Tibial artery (tissue), 4 donors: ENCODE measurements at regions not wholly inside any gene's neighbourhood (a gene's known extent, or its start where the extent isn't known, plus 50 kb on each side); places are given as distances from the start of the nearest gene placed in this dataset.

Source experiments
- DNase-seq, 2 donors: peaks; one replicate each; pipeline ENCODE4 v3.0.0-alpha.2; 2019
- H3K27ac ChIP-seq, 2 donors: fragments of 200-600 bp; sonication (generic) in 1 of 2; 1 replicate in 1 of 2; 2 replicates in 1 of 2; pipeline ENCODE4 v1.5.1; 2018 to 2019; ENCODE audit warnings: mild to moderate bottlenecking in 1 of 2
- H3K27me3 ChIP-seq, 2 donors: fragments of 200-600 bp; sonication (generic) in 1 of 2; one replicate each; pipeline versions ENCODE4 v1.5.1 to v1.6.0; 2016 to 2019
- H3K36me3 ChIP-seq, 3 donors: fragments of 200-600 bp; sonication (generic) in 2 of 3; one replicate each; pipeline ENCODE4 v1.5.1; 2016 to 2019; ENCODE audit warnings: mild to moderate bottlenecking in 2 of 3
- H3K4me1 ChIP-seq, 4 donors: fragments of 200-600 bp; sonication (generic) in 2 of 4; 1 replicate in 3 of 4; 2 replicates in 1 of 4; pipeline ENCODE4 v1.5.1; 2016 to 2019
- H3K4me3 ChIP-seq, 2 donors: fragments of 200-600 bp; sonication (generic) in 1 of 2; 1 replicate in 1 of 2; 2 replicates in 1 of 2; pipeline ENCODE4 v1.5.1; 2018 to 2019; ENCODE audit warnings: mild to moderate bottlenecking in 2 of 2
- H3K9me3 ChIP-seq, 3 donors: fragments of 200-600 bp; sonication (generic) in 1 of 3; one replicate each; pipeline ENCODE4 v1.5.1; 2016 to 2019
- intact Hi-C: fragments of 100-400 bp; cut with DNase I; formaldehyde crosslinking; loops from one replicate; pipeline ENCODE4 v1.15.0; 2023; ENCODE audit warnings: low total_unique reads
- TF ChIP-seq, protein P1 (sequence below), 2 experiments: fragments of 200-600 bp in 1 of 2; fragments of 450-650 bp in 1 of 2; IDR thresholded peaks; one replicate each; pipeline ENCODE4 v1.5.1; 2017 to 2019; ENCODE audit warnings: antibody characterized with exemption in 2 of 2, mild to moderate bottlenecking in 1 of 2, moderate library complexity in 1 of 2

DNA sequence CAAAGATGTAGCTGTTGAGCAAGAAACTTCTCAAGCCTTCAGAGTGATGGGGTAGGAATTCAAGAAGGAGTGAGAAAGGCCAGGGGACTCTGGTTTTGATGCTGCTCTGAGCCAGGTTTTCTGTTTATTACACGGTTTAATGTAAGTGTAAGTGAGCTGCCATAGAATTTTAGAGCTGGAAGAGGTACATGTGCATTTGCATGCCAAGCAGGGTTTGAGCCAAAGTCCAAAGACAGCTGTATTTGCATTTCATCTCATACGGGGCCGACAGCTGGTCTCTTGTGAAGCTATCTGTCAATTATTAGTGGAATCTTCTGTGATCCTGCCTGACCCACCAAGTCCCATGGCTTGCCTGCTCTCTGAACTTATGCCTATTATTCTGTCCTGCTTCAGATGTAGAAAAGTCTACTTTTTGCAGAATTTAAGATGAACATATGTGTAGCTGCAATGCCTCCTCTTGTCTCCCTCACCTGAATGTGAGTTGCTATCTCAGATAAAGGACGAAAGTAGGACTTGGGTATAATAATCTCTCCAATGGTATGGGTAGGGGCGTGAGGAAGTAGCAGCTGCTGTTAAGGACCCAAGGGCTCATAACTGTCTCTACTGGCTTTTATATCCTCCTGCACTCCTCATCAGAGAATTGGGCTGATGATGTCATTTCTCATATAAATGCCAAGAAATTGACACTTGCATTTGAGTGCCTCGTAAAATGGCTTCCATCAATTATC, 160.0 kb downstream of the SQOR start:
- Histone ChIP-seq H3K9me3 (no peaks in the 10 kb centered on the region), H3K27ac (no peak overlapping the region), H3K27me3 (peaks cover 0 to 12% of the 10 kb centered on the region in 2 donors), H3K4me3 (no peak overlapping the region), H3K4me1 (no peaks in the 10 kb centered on the region), H3K36me3 (no peaks in the 10 kb centered on the region)
- DNase-seq = no peak
- intact Hi-C loops = no loop called here
- TF ChIP-seq, protein P1, sequence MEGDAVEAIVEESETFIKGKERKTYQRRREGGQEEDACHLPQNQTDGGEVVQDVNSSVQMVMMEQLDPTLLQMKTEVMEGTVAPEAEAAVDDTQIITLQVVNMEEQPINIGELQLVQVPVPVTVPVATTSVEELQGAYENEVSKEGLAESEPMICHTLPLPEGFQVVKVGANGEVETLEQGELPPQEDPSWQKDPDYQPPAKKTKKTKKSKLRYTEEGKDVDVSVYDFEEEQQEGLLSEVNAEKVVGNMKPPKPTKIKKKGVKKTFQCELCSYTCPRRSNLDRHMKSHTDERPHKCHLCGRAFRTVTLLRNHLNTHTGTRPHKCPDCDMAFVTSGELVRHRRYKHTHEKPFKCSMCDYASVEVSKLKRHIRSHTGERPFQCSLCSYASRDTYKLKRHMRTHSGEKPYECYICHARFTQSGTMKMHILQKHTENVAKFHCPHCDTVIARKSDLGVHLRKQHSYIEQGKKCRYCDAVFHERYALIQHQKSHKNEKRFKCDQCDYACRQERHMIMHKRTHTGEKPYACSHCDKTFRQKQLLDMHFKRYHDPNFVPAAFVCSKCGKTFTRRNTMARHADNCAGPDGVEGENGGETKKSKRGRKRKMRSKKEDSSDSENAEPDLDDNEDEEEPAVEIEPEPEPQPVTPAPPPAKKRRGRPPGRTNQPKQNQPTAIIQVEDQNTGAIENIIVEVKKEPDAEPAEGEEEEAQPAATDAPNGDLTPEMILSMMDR (IDR thresholded peaks at IDR 0.05) = no peak

DNA sequence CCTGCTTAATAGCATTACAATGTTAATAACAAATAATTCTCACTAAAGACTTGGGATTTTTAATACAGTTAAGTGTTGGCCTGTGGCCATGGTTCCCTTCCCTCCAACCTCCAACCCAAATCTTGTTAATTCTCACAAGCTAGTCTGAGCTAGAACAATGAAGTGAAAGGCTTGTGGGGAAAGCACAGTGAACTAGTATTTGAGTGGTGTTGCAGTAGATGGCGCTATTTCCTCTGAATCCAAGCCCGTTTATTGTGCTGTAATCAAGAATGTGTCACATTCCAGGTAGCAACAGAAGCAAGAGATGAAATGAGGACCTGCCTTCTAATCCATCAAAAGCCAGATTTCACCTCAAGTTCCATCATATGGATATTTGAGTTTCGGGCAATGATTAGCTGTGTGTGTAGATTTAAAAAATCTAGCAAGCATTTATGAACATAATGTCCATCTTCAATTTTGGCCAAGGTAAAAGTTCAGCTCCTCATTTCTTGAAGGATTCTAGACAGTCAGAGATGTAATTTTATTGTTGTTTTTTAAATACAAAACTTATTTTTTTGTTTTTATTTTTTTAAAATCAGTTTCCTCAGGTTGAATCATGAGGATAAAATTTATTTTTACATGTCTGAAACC, 160.7 kb downstream of the SQOR start:
- Histone ChIP-seq H3K36me3 (no peaks in the 10 kb centered on the region), H3K27ac (no peak overlapping the region), H3K4me3 (no peak overlapping the region), H3K27me3 (peaks cover 0 to 12% of the 10 kb centered on the region in 2 donors), H3K9me3 (no peaks in the 10 kb centered on the region), H3K4me1 (no peaks in the 10 kb centered on the region)
- intact Hi-C loops = no loop called here
- TF ChIP-seq, protein P1 (IDR thresholded peaks at IDR 0.05) = peak; percentile 49 to 50
- DNase-seq = no peak

DNA sequence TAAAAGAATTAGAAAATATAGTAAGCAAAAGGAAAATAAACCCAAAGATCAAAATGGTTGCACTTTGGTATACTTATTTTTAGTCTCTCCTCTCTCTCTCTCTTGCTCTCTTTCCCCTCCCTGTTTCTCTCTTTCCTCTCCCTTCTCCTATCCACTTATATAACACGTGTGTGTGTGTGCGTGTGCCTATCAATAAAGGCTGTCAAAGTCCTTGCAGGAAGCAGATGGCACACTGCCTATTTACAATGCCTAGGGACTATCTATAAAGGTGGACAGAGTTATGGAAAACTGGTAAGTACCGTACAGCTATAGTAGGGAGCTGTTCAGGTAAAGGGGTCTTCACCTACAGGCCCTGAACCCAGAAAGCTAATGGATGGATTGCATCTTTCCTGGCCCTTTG, 161.6 kb downstream of the SQOR start:
- Histone ChIP-seq H3K27ac (no peak overlapping the region), H3K4me3 (no peak overlapping the region), H3K9me3 (no peaks in the 10 kb centered on the region), H3K4me1 (no peaks in the 10 kb centered on the region), H3K36me3 (no peaks in the 10 kb centered on the region), H3K27me3 (peaks cover 0 to 7% of the 10 kb centered on the region in 2 donors)
- no peak for DNase-seq
- intact Hi-C loops = no loop called here
- TF ChIP-seq, protein P1 (IDR thresholded peaks at IDR 0.05) = no peak

- H3K4me1 ChIP-seq = no peaks in the 10 kb centered on the region
- H3K9me3 ChIP-seq = no peaks in the 10 kb centered on the region
- TF ChIP-seq, protein P1 (IDR thresholded peaks at IDR 0.05) = no peak
- intact Hi-C loops = no loop called here
- H3K4me3 ChIP-seq = no peak overlapping the region
- no peaks in the 10 kb centered on the region for H3K36me3 ChIP-seq
- no peak for DNase-seq
- no peaks in the 10 kb centered on the region for H3K27me3 ChIP-seq
- H3K27ac ChIP-seq = no peak overlapping the region
Observed at GRCh38 chr15:45799508-45799907, 164.7 kb downstream of the SQOR start.

DNA sequence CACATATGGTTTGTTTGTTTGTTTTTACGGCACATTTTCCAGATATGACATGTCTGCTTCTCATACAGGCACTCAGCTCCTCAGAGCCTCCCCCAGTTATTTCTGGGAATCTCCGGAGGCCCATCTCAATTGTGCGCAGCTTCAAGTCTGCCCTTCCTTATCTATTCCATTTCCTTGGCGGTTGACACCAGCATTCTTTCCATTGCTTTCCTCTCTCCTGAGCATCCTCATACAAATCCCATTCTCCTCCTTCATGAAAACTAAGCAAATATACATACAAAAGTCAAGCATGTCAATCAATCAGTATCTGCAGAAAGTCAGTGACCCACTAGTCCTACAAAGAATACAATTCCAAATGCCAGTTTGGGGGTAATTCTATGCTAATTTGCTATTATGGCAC, 166.7 kb downstream of the SQOR start:
- TF ChIP-seq, protein P1 (IDR thresholded peaks at IDR 0.05) = no peak

More for the DNA sequence above, 166.7 kb downstream of the SQOR start:
- DNase-seq = no peak
- intact Hi-C loops = no loop called here
- Histone ChIP-seq H3K27ac (no peak overlapping the region), H3K9me3 (no peaks in the 10 kb centered on the region), H3K4me1 (no peaks in the 10 kb centered on the region), H3K36me3 (no peaks in the 10 kb centered on the region), H3K27me3 (no peaks in the 10 kb centered on the region), H3K4me3 (no peak overlapping the region)
